Panc1 (cell line): ENCODE measurements at regions not wholly inside any gene's neighbourhood (a gene's known extent, or its start where the extent isn't known, plus 50 kb on each side); places are given as distances from the start of the nearest gene placed in this dataset.

Source experiments
- ATAC-seq: fragments of 200-7000 bp; cut with Tn5 transposase; 2 replicates; pipeline ENCODE4 v1.9.1; 2020; ENCODE audit warnings: mild to moderate bottlenecking, moderate library complexity
- BruUV-seq: library from RNA; stranded (reverse); fragments of 400-500 nt; replicated peaks from 2 replicates; lab custom pipeline; 2021; lab: Mats Ljungman, UMichigan
- CTCF ChIA-PET: fragments of 300-600 bp; sonication (Branson Sonifier 250); formaldehyde crosslinking; loops from one replicate; lab custom pipeline; 2022; ENCODE audit warnings: antibody characterized with exemption; lab: Charles Lee
- POLR2A ChIA-PET: fragments of 300-600 bp; sonication (Branson Sonifier 250); formaldehyde crosslinking; loops from one replicate; lab custom pipeline; 2022; ENCODE audit warnings: antibody characterized with exemption; lab: Charles Lee
- DNase-seq: peaks from one replicate; pipeline ENCODE4 v3.0.0-alpha.2; 2010; ENCODE audit warnings: low read depth, low spot score
- H3K27ac ChIP-seq: 2 replicates; pipeline ENCODE4 v1.5.1; 2011; ENCODE audit warnings: mild to moderate bottlenecking, low read length, inconsistent platforms
- H3K27me3 ChIP-seq: fragments of 200-500 bp; sonication (Bioruptor generic); 2 replicates; pipeline ENCODE4 v1.6.0; 2014; ENCODE audit warnings: low read length, inconsistent platforms; ENCODE audit not compliant: control insufficient read depth, insufficient read depth
- H3K36me3 ChIP-seq: fragments of 200-500 bp; sonication (Bioruptor generic); 2 replicates; pipeline ENCODE4 v1.5.1; 2014; ENCODE audit warnings: inconsistent platforms, mild to moderate bottlenecking, low read length, moderate library complexity; ENCODE audit not compliant: control insufficient read depth, insufficient read depth
- H3K4me1 ChIP-seq: 2 replicates; pipeline ENCODE4 v1.5.1; 2011; ENCODE audit warnings: inconsistent platforms, mild to moderate bottlenecking, low read length, moderate library complexity; ENCODE audit not compliant: control insufficient read depth, insufficient read depth
- H3K4me3 ChIP-seq, 2 experiments: 2 replicates each; pipeline ENCODE4 v1.5.1; 2011 to 2012; ENCODE audit warnings: low read depth in 2 of 2, low read length in 2 of 2, mild to moderate bottlenecking in 2 of 2, inconsistent platforms in 1 of 2, moderate library complexity in 1 of 2
- H3K9me3 ChIP-seq: fragments of 200-500 bp; sonication (Bioruptor generic); 2 replicates; pipeline ENCODE4 v1.5.1; 2014; ENCODE audit warnings: low read depth, mild to moderate bottlenecking, inconsistent platforms, low read length, moderate library complexity; ENCODE audit not compliant: control insufficient read depth, insufficient read depth
- POLR2AphosphoS5 ChIP-seq: IDR thresholded peaks from 2 replicates; pipeline ENCODE4 v1.6.1; 2012; ENCODE audit warnings: mild to moderate bottlenecking, low read depth, low read length, moderate library complexity
- SIN3A ChIP-seq: IDR thresholded peaks from 2 replicates; pipeline ENCODE4 v1.6.1; 2012; ENCODE audit warnings: low read depth, mild to moderate bottlenecking, low read length, moderate library complexity, borderline replicate concordance; ENCODE audit not compliant: insufficient read depth
- TCF7L2 ChIP-seq: IDR thresholded peaks from 2 replicates; pipeline ENCODE4 v1.6.1; 2011; ENCODE audit warnings: mild to moderate bottlenecking, low read depth, low read length, inconsistent platforms
- in situ Hi-C: cut with HindIII; loops from 2 replicates; pipeline ENCODE4 v1.10.0; 2016; ENCODE audit warnings: low sequenced_read_pairs, low pct_unique_long_range_greater_than_20kb
- intact Hi-C: fragments of 100-400 bp; cut with micrococcal nuclease; formaldehyde crosslinking; loops from one replicate; pipeline ENCODE4 v1.10.0; 2022; ENCODE audit not compliant: unreplicated experiment
- TF ChIP-seq, protein P1 (sequence below): fragments of 450-650 bp; IDR thresholded peaks from 2 replicates; pipeline ENCODE4 v1.5.1; 2017; ENCODE audit warnings: mild to moderate bottlenecking
- TF ChIP-seq, protein P2 (sequence below), 2 experiments: IDR thresholded peaks; 2 replicates each; pipeline ENCODE4 v1.6.1; 2011 to 2012; ENCODE audit warnings: low read depth in 2 of 2, control low read depth in 1 of 2, low read length in 1 of 2, mild to moderate bottlenecking in 1 of 2, moderate library complexity in 1 of 2; ENCODE audit not compliant: insufficient read depth in 1 of 2

DNA sequence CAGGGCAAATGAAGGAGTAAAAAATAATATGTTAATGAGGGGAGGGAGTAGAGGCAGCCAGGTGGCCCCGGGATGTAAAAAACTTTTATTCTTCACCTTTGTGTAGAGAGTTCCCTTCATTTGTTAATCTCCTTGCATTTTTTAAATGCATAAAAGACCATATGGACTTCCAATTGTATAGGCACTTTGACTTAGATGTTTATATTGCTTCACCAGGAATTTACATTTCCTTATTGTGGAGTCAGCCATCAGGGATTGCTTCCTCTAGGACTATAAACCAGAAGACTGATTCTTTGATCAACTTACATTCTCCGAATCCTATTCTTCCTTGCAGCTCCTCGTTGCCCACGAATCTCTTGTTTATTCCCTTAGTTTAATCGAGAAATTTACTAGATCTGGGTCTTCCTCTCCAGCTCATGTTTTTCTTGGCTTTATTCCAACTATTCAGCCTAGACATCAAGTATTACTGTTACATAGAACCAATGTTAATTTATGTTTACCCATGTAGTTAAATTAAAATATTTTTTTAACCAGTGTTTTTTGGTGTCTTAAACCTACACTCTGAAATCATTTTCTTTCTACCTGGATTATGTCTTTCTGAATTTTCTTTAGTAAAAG is 1187.0 kb upstream of the SLC10A2 start:
- no TSS peak for BruUV-seq
- no peaks in the 10 kb centered on the region for H3K27me3 ChIP-seq
- CTCF ChIA-PET, result no interaction called here
- POLR2A ChIA-PET, result no interaction called here
- intact Hi-C loops, result no loop called here
- H3K4me3 ChIP-seq, result no peak overlapping the region
- no peak for ATAC-seq
- no peaks in the 10 kb centered on the region for H3K9me3 ChIP-seq
- TF ChIP-seq POLR2AphosphoS5 (no peak), TCF7L2 (no peak), SIN3A (no peak)
- TF ChIP-seq, protein P1, sequence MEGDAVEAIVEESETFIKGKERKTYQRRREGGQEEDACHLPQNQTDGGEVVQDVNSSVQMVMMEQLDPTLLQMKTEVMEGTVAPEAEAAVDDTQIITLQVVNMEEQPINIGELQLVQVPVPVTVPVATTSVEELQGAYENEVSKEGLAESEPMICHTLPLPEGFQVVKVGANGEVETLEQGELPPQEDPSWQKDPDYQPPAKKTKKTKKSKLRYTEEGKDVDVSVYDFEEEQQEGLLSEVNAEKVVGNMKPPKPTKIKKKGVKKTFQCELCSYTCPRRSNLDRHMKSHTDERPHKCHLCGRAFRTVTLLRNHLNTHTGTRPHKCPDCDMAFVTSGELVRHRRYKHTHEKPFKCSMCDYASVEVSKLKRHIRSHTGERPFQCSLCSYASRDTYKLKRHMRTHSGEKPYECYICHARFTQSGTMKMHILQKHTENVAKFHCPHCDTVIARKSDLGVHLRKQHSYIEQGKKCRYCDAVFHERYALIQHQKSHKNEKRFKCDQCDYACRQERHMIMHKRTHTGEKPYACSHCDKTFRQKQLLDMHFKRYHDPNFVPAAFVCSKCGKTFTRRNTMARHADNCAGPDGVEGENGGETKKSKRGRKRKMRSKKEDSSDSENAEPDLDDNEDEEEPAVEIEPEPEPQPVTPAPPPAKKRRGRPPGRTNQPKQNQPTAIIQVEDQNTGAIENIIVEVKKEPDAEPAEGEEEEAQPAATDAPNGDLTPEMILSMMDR, result no peak
- TF ChIP-seq, protein P2, sequence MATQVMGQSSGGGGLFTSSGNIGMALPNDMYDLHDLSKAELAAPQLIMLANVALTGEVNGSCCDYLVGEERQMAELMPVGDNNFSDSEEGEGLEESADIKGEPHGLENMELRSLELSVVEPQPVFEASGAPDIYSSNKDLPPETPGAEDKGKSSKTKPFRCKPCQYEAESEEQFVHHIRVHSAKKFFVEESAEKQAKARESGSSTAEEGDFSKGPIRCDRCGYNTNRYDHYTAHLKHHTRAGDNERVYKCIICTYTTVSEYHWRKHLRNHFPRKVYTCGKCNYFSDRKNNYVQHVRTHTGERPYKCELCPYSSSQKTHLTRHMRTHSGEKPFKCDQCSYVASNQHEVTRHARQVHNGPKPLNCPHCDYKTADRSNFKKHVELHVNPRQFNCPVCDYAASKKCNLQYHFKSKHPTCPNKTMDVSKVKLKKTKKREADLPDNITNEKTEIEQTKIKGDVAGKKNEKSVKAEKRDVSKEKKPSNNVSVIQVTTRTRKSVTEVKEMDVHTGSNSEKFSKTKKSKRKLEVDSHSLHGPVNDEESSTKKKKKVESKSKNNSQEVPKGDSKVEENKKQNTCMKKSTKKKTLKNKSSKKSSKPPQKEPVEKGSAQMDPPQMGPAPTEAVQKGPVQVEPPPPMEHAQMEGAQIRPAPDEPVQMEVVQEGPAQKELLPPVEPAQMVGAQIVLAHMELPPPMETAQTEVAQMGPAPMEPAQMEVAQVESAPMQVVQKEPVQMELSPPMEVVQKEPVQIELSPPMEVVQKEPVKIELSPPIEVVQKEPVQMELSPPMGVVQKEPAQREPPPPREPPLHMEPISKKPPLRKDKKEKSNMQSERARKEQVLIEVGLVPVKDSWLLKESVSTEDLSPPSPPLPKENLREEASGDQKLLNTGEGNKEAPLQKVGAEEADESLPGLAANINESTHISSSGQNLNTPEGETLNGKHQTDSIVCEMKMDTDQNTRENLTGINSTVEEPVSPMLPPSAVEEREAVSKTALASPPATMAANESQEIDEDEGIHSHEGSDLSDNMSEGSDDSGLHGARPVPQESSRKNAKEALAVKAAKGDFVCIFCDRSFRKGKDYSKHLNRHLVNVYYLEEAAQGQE (IDR thresholded peaks at IDR 0.05; ENCODE audit: insufficient read depth in 1 of 2, low read depth in 2 of 2, low read length in 1 of 2), result no peak
- DNase-seq, result no peak
- no peaks in the 10 kb centered on the region for H3K4me1 ChIP-seq
- H3K36me3 ChIP-seq, result no peaks in the 10 kb centered on the region
- no peak overlapping the region for H3K27ac ChIP-seq
- in situ Hi-C loops, result no loop called here

DNA sequence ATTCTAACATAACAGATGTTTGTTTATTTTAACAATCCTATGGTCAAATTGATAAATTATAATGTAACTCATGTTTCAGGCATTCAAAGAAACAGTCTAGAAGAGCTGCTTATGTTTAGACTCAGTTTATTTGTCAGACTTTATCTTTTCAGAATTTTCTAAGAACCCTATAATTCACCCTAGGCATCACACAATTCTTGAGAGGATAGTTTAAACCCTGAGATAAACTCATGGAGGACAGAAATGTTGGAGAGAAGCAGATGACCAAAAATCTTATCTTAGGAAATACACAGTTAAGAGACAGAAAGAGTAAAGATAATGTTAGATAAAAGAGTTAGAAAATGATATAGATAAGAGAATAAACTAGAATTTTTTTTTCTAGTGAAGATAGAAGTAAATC is 1185.7 kb upstream of the SLC10A2 start:
- TF ChIP-seq POLR2AphosphoS5 (no peak), TCF7L2 (no peak)
- TF ChIP-seq, protein P2 (IDR thresholded peaks at IDR 0.05; ENCODE audit: insufficient read depth in 1 of 2, low read depth in 2 of 2, low read length in 1 of 2), result no peak
- Histone ChIP-seq H3K4me1 (no peaks in the 10 kb centered on the region), H3K9me3 (no peaks in the 10 kb centered on the region), H3K36me3 (no peaks in the 10 kb centered on the region), H3K27me3 (no peaks in the 10 kb centered on the region), H3K4me3 (no peak overlapping the region), H3K27ac (no peak overlapping the region)
- DNase-seq (no peak), ATAC-seq (no peak)
- ChIA-PET CTCF (no interaction called here), POLR2A (no interaction called here)
- BruUV-seq, result no TSS peak
- intact Hi-C loops, result no loop called here
- in situ Hi-C loops, result no loop called here
